CD14-positive monocyte (primary cell): ENCODE measurements at regions not wholly inside any gene's neighbourhood (a gene's known extent, or its start where the extent isn't known, plus 50 kb on each side); places are given as distances from the start of the nearest gene placed in this dataset.

Experiments used
- DNase-seq, 3 donors: peaks; one replicate each; pipeline ENCODE4 v3.0.0-alpha.2; 2011 to 2022
- H2AFZ ChIP-seq: 2 replicates; pipeline ENCODE4 v1.6.0; 2012; ENCODE audit warnings: mild to moderate bottlenecking, low read depth, low read length, inconsistent platforms; ENCODE audit not compliant: insufficient read depth, poor library complexity, severe bottlenecking
- H3K27ac ChIP-seq, 2 donors: 1 replicate in 1 of 2; 2 replicates in 1 of 2; pipeline ENCODE4 v1.5.1; 2012 to 2013; ENCODE audit warnings: low read length in 2 of 2, control low read depth in 1 of 2, inconsistent platforms in 1 of 2, low read depth in 1 of 2, mild to moderate bottlenecking in 1 of 2
- H3K27me3 ChIP-seq, 2 donors: one replicate each; pipeline versions ENCODE4 v1.6.0 to v1.6.1; 2011 to 2013; ENCODE audit warnings: low read length in 2 of 2; ENCODE audit not compliant: control insufficient read depth in 2 of 2, insufficient read depth in 2 of 2
- H3K36me3 ChIP-seq, 2 donors: replicated peaks in 1 of 2; 1 replicate in 1 of 2; 2 replicates in 1 of 2; pipeline versions ENCODE4 v1.5.1 to v1.6.1; 2012 to 2013; ENCODE audit warnings: low read length in 2 of 2, control low read depth in 1 of 2, inconsistent platforms in 1 of 2, mild to moderate bottlenecking in 1 of 2; ENCODE audit not compliant: insufficient read depth in 2 of 2, control insufficient read depth in 1 of 2
- H3K4me1 ChIP-seq, 2 donors: 1 replicate in 1 of 2; 2 replicates in 1 of 2; pipeline versions ENCODE4 v1.5.1 to v1.6.1; 2012 to 2013; ENCODE audit warnings: low read length in 2 of 2, control low read depth in 1 of 2, inconsistent platforms in 1 of 2, mild to moderate bottlenecking in 1 of 2, moderate library complexity in 1 of 2; ENCODE audit not compliant: insufficient read depth in 2 of 2, control insufficient read depth in 1 of 2
- H3K4me2 ChIP-seq: replicated peaks from 2 replicates; pipeline ENCODE3; 2012; ENCODE audit warnings: low read length, moderate library complexity, mild to moderate bottlenecking; ENCODE audit not compliant: poor library complexity, severe bottlenecking; ENCODE audit errors: extremely low read depth
- H3K4me3 ChIP-seq, 3 experiments: fragments of 200-600 bp in 1 of 3; sonication (generic) in 1 of 3; replicated peaks in 1 of 3; 1 replicate in 2 of 3; 2 replicates in 1 of 3; pipeline ENCODE4 v1.5.1; 2011 to 2013; ENCODE audit warnings: low read length in 3 of 3, mild to moderate bottlenecking in 3 of 3, control low read depth in 2 of 3, low read depth in 2 of 3, inconsistent platforms in 1 of 3, moderate library complexity in 1 of 3
- H3K79me2 ChIP-seq: 2 replicates; pipeline ENCODE4 v1.6.0; 2012; ENCODE audit warnings: mild to moderate bottlenecking, control low read depth, inconsistent platforms, low read length, moderate library complexity; ENCODE audit not compliant: insufficient read depth
- H3K9ac ChIP-seq: 2 replicates; pipeline ENCODE4 v1.6.0; 2017; ENCODE audit warnings: low read length, mild to moderate bottlenecking; ENCODE audit not compliant: insufficient read depth, poor library complexity, severe bottlenecking
- H3K9me3 ChIP-seq, 2 donors: replicated peaks in 1 of 2; 1 replicate in 1 of 2; 2 replicates in 1 of 2; pipeline versions ENCODE4 v1.5.1 to v1.6.1; 2012 to 2013; ENCODE audit warnings: low read length in 2 of 2, control low read depth in 1 of 2; ENCODE audit not compliant: control insufficient read depth in 1 of 2, insufficient read depth in 1 of 2
- H4K20me1 ChIP-seq: 2 replicates; pipeline ENCODE4 v1.6.0; 2012; ENCODE audit warnings: mild to moderate bottlenecking, low read length, control low read depth, moderate library complexity; ENCODE audit not compliant: insufficient read depth
- H3K27ac Mint-ChIP-seq, 7 donors: one replicate each; pipeline ENCODE4 v1.8.0; 2020; ENCODE audit warnings: mild to moderate bottlenecking in 7 of 7, mixed read lengths in 7 of 7, moderate library complexity in 6 of 7, inconsistent platforms in 2 of 7
- H3K27me3 Mint-ChIP-seq, 3 donors: one replicate each; pipeline ENCODE4 v1.8.0; 2021 to 2022; ENCODE audit warnings: low read depth in 3 of 3, mild to moderate bottlenecking in 3 of 3, mixed read lengths in 3 of 3, moderate library complexity in 3 of 3, inconsistent platforms in 1 of 3
- H3K36me3 Mint-ChIP-seq, 2 donors: one replicate each; pipeline ENCODE4 v1.8.0; 2020; ENCODE audit warnings: mixed read lengths in 2 of 2, inconsistent platforms in 1 of 2, mild to moderate bottlenecking in 1 of 2
- H3K4me1 Mint-ChIP-seq: one replicate; pipeline ENCODE4 v1.8.0; 2020; ENCODE audit warnings: mild to moderate bottlenecking, mixed read lengths
- H3K4me3 Mint-ChIP-seq, 2 donors: one replicate each; pipeline ENCODE4 v1.8.0; 2020; ENCODE audit warnings: mild to moderate bottlenecking in 2 of 2, mixed read lengths in 2 of 2, moderate library complexity in 1 of 2
- H3K9me3 Mint-ChIP-seq, 7 donors: one replicate each; pipeline ENCODE4 v1.8.0; 2020 to 2022; ENCODE audit warnings: mixed read lengths in 7 of 7, mild to moderate bottlenecking in 6 of 7, moderate library complexity in 6 of 7, inconsistent platforms in 2 of 7
- CTCF ChIP-seq: fragments of 200-600 bp; IDR thresholded peaks from one replicate; pipeline ENCODE4 v1.8.0; 2022; ENCODE audit warnings: antibody characterized with exemption, mild to moderate bottlenecking
- WGBS: methylation state at CpG from one replicate; pipeline ENCODE4 v1.1.5; 2013; ENCODE audit warnings: missing lambda C conversion rate; ENCODE audit not compliant: insufficient coverage; 5-methylcytosine and 5-hydroxymethylcytosine counted together
- intact Hi-C, 2 donors: fragments of 100-400 bp; cut with micrococcal nuclease; formaldehyde crosslinking; loops; one replicate each; pipeline versions ENCODE4 v1.15.0 to v1.15.1; 2023

GRCh38 chr15:29633971-29634370, 188.3 kb downstream of the TJP1 start:
- intact Hi-C loops = no loop called here
- Histone ChIP-seq H3K36me3 (no peaks in the 10 kb centered on the region), H3K4me1 (no peaks in the 10 kb centered on the region), H3K27ac (no peak overlapping the region), H3K9ac (no peak overlapping the region), H4K20me1 (no peaks in the 10 kb centered on the region), H2AFZ (no peak overlapping the region), H3K4me2 (no peak overlapping the region), H3K79me2 (no peaks in the 10 kb centered on the region), H3K27me3 (no peaks in the 10 kb centered on the region), H3K9me3 (peaks cover 0 to 6% of the 10 kb centered on the region in 2 donors), H3K4me3 (no peak overlapping the region)
- no peak for TF ChIP-seq CTCF
- Mint-ChIP-seq H3K4me1 (no peaks in the 10 kb centered on the region), H3K9me3 (peaks cover 0 to 15% (median 6%) of the 10 kb centered on the region in 7 donors), H3K27me3 (peaks cover 0 to 2% (median 2%) of the 10 kb centered on the region in 3 donors), H3K36me3 (no peaks in the 10 kb centered on the region), H3K27ac (no peak overlapping the region), H3K4me3 (no peak overlapping the region)
- WGBS = 92% methylated on average over 4 of the region's 7 CpGs
- DNase-seq = no peak

- Histone ChIP-seq H2AFZ (no peak overlapping the region), H3K4me2 (no peak overlapping the region), H3K27me3 (no peaks in the 10 kb centered on the region), H4K20me1 (no peaks in the 10 kb centered on the region), H3K9me3 (peaks cover 0 to 6% of the 10 kb centered on the region in 2 donors), H3K4me3 (no peak overlapping the region), H3K4me1 (no peaks in the 10 kb centered on the region), H3K79me2 (no peaks in the 10 kb centered on the region), H3K9ac (no peak overlapping the region), H3K27ac (no peak overlapping the region), H3K36me3 (no peaks in the 10 kb centered on the region)
- Mint-ChIP-seq H3K36me3 (no peaks in the 10 kb centered on the region), H3K9me3 (peaks cover 0 to 20% (median 8%) of the 10 kb centered on the region in 7 donors), H3K4me3 (no peak overlapping the region), H3K4me1 (no peaks in the 10 kb centered on the region), H3K27ac (no peak overlapping the region), H3K27me3 (peaks cover 0 to 2% (median 2%) of the 10 kb centered on the region in 3 donors)
- intact Hi-C loops = no loop called here
- 84% methylated on average over 6 of the region's 8 CpGs for WGBS
- TF ChIP-seq CTCF = no peak
- DNase-seq = no peak
These were observed 189.4 kb downstream of the TJP1 start for GRCh38 chr15:29632671-29633406.
